ENCODE measurements at regions not wholly inside any gene's neighbourhood (a gene's known extent, or its start where the extent isn't known, plus 50 kb on each side); places are given as distances from the start of the nearest gene placed in this dataset.

- TF ChIP-seq CTCF (IDR thresholded peaks at IDR 0.05) (no peak), POLR2A (IDR thresholded peaks at IDR 0.05) (no peak)
Observed at GRCh38 chr4:115548123-115548522, 434.7 kb upstream of the NDST4 start.
